ENCODE measurements at regions not wholly inside any gene's neighbourhood (a gene's known extent, or its start where the extent isn't known, plus 50 kb on each side); places are given as distances from the start of the nearest gene placed in this dataset.

DNA sequence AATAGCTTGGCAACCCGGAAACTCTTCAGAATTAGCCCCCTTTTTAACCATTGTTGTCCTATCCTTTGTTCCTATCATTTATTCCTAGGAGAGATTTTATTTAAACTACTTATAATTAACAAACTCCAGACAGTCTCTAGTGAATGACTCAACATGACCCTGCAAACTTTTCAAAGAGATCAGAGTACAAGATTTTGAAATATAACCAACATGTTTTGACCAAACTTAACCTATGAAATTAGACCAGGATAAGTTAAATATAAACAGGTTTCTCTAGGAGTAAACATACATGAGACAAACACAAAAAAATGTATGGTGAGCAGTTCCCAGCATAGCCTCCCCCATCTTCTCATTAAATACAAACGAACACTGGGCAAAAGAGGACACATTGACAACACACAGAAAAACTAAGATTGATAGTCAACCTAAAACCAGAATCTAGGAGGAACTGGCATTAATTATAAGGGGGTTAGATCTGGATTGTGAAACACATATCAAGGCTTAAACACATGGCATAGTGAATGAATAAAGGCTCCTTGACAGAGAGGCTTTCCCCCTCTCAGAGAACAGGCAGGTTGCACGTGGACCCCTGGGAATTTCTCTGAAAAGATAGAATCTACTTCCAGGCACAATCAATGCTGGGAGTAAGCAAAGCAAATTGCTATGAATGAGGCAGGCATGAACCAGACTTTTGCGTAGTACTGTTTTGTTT is 284.1 kb downstream of the IRS1 start (continued):
- TF ChIP-seq RARG (CRISPR knock-in tag; IDR thresholded peaks at IDR 0.05; ENCODE audit: low read depth) (no peak; the same call in 1 of the 2 replicates), MXD4 (CRISPR knock-in tag; IDR thresholded peaks at IDR 0.05) (peak; percentile 39; the same call in 1 of the 2 replicates), SOX6 (IDR thresholded peaks at IDR 0.05) (no peak), SOX6 (CRISPR knock-in tag; IDR thresholded peaks at IDR 0.05) (peak; percentile 85), ZNF605 (CRISPR knock-in tag; IDR thresholded peaks at IDR 0.05) (peak; percentile 45; the same call in 1 of the 2 replicates), NR2F6 (IDR thresholded peaks at IDR 0.05) (peak; percentile 83), NR2F6 (CRISPR knock-in tag; IDR thresholded peaks at IDR 0.05) (peak; percentile 82), ZNF629 (CRISPR knock-in tag; conservative IDR thresholded peaks at IDR 0.05) (no peak), TBX3 (IDR thresholded peaks at IDR 0.05; ENCODE audit: borderline replicate concordance) (0 out of 2 replicates have a peak, but pooled peaks have one; percentile 19), CREB1 (IDR thresholded peaks at IDR 0.05) (no peak), CREB1 (CRISPR knock-in tag; IDR thresholded peaks at IDR 0.05) (peak; percentile 48; the same call in 1 of the 2 replicates), ZFP41 (CRISPR knock-in tag; IDR thresholded peaks at IDR 0.05; ENCODE audit: borderline replicate concordance) (no peak), FOXA3 (CRISPR knock-in tag; IDR thresholded peaks at IDR 0.05) (peak; percentile 88), TEAD3 (CRISPR knock-in tag; optimal IDR thresholded peaks at IDR 0.05; ENCODE audit: borderline replicate concordance) (peak; percentile 78)
- TF ChIP-seq, protein P1, sequence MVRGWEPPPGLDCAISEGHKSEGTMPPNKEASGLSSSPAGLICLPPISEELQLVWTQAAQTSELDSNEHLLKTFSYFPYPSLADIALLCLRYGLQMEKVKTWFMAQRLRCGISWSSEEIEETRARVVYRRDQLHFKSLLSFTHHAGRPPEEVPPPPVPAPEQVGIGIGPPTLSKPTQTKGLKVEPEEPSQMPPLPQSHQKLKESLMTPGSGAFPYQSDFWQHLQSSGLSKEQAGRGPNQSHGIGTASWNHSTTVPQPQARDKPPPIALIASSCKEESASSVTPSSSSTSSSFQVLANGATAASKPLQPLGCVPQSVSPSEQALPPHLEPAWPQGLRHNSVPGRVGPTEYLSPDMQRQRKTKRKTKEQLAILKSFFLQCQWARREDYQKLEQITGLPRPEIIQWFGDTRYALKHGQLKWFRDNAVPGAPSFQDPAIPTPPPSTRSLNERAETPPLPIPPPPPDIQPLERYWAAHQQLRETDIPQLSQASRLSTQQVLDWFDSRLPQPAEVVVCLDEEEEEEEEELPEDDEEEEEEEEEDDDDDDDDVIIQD (CRISPR knock-in tag; IDR thresholded peaks at IDR 0.05; ENCODE audit: low read depth), result peak; percentile 98
